HEK293 (cell line): ENCODE measurements at regions not wholly inside any gene's neighbourhood (a gene's known extent, or its start where the extent isn't known, plus 50 kb on each side); places are given as distances from the start of the nearest gene placed in this dataset.

Experiments used
- CTCF ChIA-PET: fragments of 350-600 bp; formaldehyde crosslinking; extraction: SDS; loops from one replicate; lab custom pipeline; 2021; ENCODE audit warnings: antibody characterized with exemption; lab: Yijun Ruan, JAX
- POLR2A ChIA-PET: fragments of 300-600 bp; formaldehyde crosslinking; extraction: SDS; loops from one replicate; lab custom pipeline; 2020; ENCODE audit warnings: antibody characterized with exemption, inconsistent platforms; lab: Yijun Ruan, JAX
- H3K27ac ChIP-seq: fragments of 200-500 bp; sonication (Bioruptor generic); 2 replicates; pipeline ENCODE4 v1.5.1; 2014; ENCODE audit warnings: low read depth, low read length, control low read depth, inconsistent platforms; ENCODE audit errors: extremely low read depth
- H3K36me3 ChIP-seq, 2 experiments: fragments of 200-500 bp in 1 of 2; sonication (Bioruptor generic) in 1 of 2; 1 replicate in 1 of 2; 2 replicates in 1 of 2; pipeline ENCODE4 v1.5.1; 2014 to 2017; ENCODE audit warnings: inconsistent platforms in 2 of 2, low read length in 2 of 2; ENCODE audit not compliant: control insufficient read depth in 2 of 2, insufficient read depth in 1 of 2
- H3K4me1 ChIP-seq: fragments of 200-500 bp; sonication (Bioruptor generic); 2 replicates; pipeline ENCODE4 v1.5.1; 2014; ENCODE audit warnings: mild to moderate bottlenecking, low read length, inconsistent platforms; ENCODE audit not compliant: control insufficient read depth, insufficient read depth
- H3K4me3 ChIP-seq: 2 replicates; pipeline ENCODE4 v1.5.1; 2011; ENCODE audit warnings: low read depth, mild to moderate bottlenecking, control low read depth, low read length, moderate library complexity
- H3K9me3 ChIP-seq: fragments of 200-500 bp; sonication (Bioruptor generic); 2 replicates; pipeline ENCODE4 v1.5.1; 2014; ENCODE audit warnings: low read depth, low read length, inconsistent platforms; ENCODE audit not compliant: control insufficient read depth, insufficient read depth
- MZF1 ChIP-seq: fragments of 450-650 bp; formaldehyde crosslinking; IDR thresholded peaks from 2 replicates; pipeline ENCODE4 v1.5.1; 2017; ENCODE audit warnings: missing biosample characterization, missing genetic modification characterization, borderline replicate concordance
- SETDB1 ChIP-seq: IDR thresholded peaks from one replicate; pipeline ENCODE4 v1.6.1; 2017; ENCODE audit warnings: mild to moderate bottlenecking, low read length, moderate library complexity, mixed read lengths; ENCODE audit not compliant: insufficient read length
- SP3 ChIP-seq: fragments of 450-650 bp; formaldehyde crosslinking; IDR thresholded peaks from 2 replicates; pipeline ENCODE4 v1.5.1; 2016; ENCODE audit warnings: missing biosample characterization, missing genetic modification characterization
- TCF7L2 ChIP-seq: IDR thresholded peaks from 2 replicates; pipeline ENCODE4 v1.6.1; 2011; ENCODE audit warnings: low read depth, mild to moderate bottlenecking, inconsistent platforms, low read length, moderate library complexity, borderline replicate concordance
- ZBTB1 ChIP-seq: fragments of 450-650 bp; formaldehyde crosslinking; IDR thresholded peaks from 2 replicates; pipeline ENCODE4 v1.5.1; 2016; ENCODE audit warnings: missing biosample characterization, missing genetic modification characterization
- ZFP3 ChIP-seq: fragments of 450-650 bp; formaldehyde crosslinking; IDR thresholded peaks from 2 replicates; pipeline ENCODE4 v1.5.1; 2016; ENCODE audit warnings: low read depth, missing biosample characterization, missing genetic modification characterization
- ZNF138 ChIP-seq: fragments of 450-650 bp; formaldehyde crosslinking; IDR thresholded peaks from 2 replicates; pipeline ENCODE4 v1.5.1; 2016; ENCODE audit warnings: missing biosample characterization, missing genetic modification characterization, borderline replicate concordance
- ZNF202 ChIP-seq: fragments of 450-650 bp; formaldehyde crosslinking; IDR thresholded peaks from 2 replicates; pipeline ENCODE4 v1.5.1; 2016; ENCODE audit warnings: missing biosample characterization, missing genetic modification characterization, borderline replicate concordance
- ZNF223 ChIP-seq: fragments of 450-650 bp; formaldehyde crosslinking; IDR thresholded peaks from 2 replicates; pipeline ENCODE4 v1.5.1; 2016; ENCODE audit warnings: missing biosample characterization, missing genetic modification characterization
- ZNF23 ChIP-seq: fragments of 450-650 bp; formaldehyde crosslinking; IDR thresholded peaks from 2 replicates; pipeline ENCODE4 v1.5.1; 2016; ENCODE audit warnings: missing biosample characterization, missing genetic modification characterization, borderline replicate concordance
- ZNF280D ChIP-seq: fragments of 450-650 bp; formaldehyde crosslinking; IDR thresholded peaks from 2 replicates; pipeline ENCODE4 v1.5.1; 2016; ENCODE audit warnings: missing biosample characterization, missing genetic modification characterization
- ZNF473 ChIP-seq: fragments of 450-650 bp; formaldehyde crosslinking; IDR thresholded peaks from 2 replicates; pipeline ENCODE4 v1.5.1; 2017; ENCODE audit warnings: missing biosample characterization, missing genetic modification characterization
- ZNF513 ChIP-seq: fragments of 450-650 bp; IDR thresholded peaks from 2 replicates; pipeline ENCODE4 v1.5.1; 2018; ENCODE audit warnings: missing biosample characterization, missing genetic modification characterization
- ZNF548 ChIP-seq: fragments of 450-650 bp; formaldehyde crosslinking; IDR thresholded peaks from 2 replicates; pipeline ENCODE4 v1.5.1; 2016; ENCODE audit warnings: missing biosample characterization, missing genetic modification characterization
- ZNF747 ChIP-seq: fragments of 450-650 bp; formaldehyde crosslinking; IDR thresholded peaks from 2 replicates; pipeline ENCODE4 v1.5.1; 2016; ENCODE audit warnings: missing biosample characterization, missing genetic modification characterization
- ZNF843 ChIP-seq: fragments of 450-650 bp; formaldehyde crosslinking; IDR thresholded peaks from 2 replicates; pipeline ENCODE4 v1.5.1; 2016; ENCODE audit warnings: missing biosample characterization, missing genetic modification characterization
- TF ChIP-seq, protein P1 (sequence below): fragments of 450-650 bp; formaldehyde crosslinking; IDR thresholded peaks from 2 replicates; pipeline ENCODE4 v1.5.1; 2017; ENCODE audit warnings: missing biosample characterization, missing genetic modification characterization

- TF ChIP-seq, protein P1, sequence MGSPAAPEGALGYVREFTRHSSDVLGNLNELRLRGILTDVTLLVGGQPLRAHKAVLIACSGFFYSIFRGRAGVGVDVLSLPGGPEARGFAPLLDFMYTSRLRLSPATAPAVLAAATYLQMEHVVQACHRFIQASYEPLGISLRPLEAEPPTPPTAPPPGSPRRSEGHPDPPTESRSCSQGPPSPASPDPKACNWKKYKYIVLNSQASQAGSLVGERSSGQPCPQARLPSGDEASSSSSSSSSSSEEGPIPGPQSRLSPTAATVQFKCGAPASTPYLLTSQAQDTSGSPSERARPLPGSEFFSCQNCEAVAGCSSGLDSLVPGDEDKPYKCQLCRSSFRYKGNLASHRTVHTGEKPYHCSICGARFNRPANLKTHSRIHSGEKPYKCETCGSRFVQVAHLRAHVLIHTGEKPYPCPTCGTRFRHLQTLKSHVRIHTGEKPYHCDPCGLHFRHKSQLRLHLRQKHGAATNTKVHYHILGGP (tag by site-specific recombination), result no peak
- TF ChIP-seq ZNF548 (tag by site-specific recombination) (no peak), ZFP3 (tag by site-specific recombination) (no peak), MZF1 (no peak), ZNF513 (tag by site-specific recombination) (no peak), ZNF202 (tag by site-specific recombination) (no peak), TCF7L2 (no peak)
These were observed 202.3 kb upstream of the KCTD7 start (continued) for GRCh38 chr7:66426332-66426731.

DNA sequence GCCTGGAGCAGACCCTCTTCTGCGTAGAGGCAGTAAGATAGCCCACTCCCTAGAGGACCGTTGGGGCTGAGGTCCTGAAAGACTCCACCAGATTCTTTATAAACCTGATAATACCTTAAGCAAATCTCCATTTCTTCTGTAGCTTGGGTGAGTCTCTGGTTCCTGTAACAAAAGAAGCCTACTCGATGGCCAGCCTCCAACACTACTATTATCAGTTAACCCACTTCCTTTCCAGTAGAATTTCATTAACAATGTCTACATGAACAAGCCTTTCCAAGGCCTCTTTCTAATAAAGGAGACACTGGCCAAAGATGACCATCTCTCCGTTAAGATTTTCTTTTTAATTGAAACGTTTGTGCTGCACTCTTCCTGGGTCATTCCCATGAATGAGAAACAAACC is 201.7 kb upstream of the KCTD7 start:
- Histone ChIP-seq H3K27ac (no peak overlapping the region), H3K36me3 (no peaks in the 10 kb centered on the region), H3K4me3 (no peak overlapping the region), H3K4me1 (no peaks in the 10 kb centered on the region), H3K9me3 (no peaks in the 10 kb centered on the region)
- CTCF ChIA-PET, result no interaction called here
- POLR2A ChIA-PET, result no interaction called here
- no peak for TF ChIP-seq ZNF223 (tag by site-specific recombination)
- no peak for TF ChIP-seq ZBTB1 (tag by site-specific recombination)

DNA sequence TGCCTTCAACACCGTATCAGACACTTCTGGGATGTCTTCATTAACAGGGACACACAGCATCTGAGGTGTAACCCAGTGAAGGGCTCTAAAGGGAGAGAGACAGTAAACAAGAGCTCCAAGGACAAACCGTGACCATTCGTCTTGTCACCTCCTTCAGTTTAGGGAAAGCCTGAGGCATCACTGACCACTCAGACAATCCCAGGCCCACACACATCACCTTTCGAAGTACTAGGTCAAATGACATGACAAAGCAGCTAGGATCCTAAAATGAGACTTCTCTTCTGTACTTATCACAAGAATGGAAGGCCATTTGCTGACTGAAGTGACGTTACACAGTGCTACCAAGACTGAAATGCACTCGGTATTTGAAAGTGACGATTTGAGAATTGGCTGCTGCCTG is 200.7 kb upstream of the KCTD7 start:
- Histone ChIP-seq H3K9me3 (no peaks in the 10 kb centered on the region), H3K36me3 (no peaks in the 10 kb centered on the region; a peak in 1 of 3 replicates), H3K4me3 (no peak overlapping the region), H3K27ac (no peak overlapping the region), H3K4me1 (no peaks in the 10 kb centered on the region)
- POLR2A ChIA-PET, result no interaction called here
- no peak for TF ChIP-seq ZNF843
- no peak for TF ChIP-seq ZNF747 (tag by site-specific recombination)
- no peak for TF ChIP-seq ZNF23
- no peak for TF ChIP-seq ZNF138 (tag by site-specific recombination)
- CTCF ChIA-PET, result interaction anchor here (1.0 kb wide), 1 partner anchor 14 kb away, joined by 4 read pairs; no protein-coding TSS in a partner anchor

GRCh38 chr7:66429498-66430163 is 199.1 kb upstream of the KCTD7 start:
- no peaks in the 10 kb centered on the region for H3K9me3 ChIP-seq
- no peaks in the 10 kb centered on the region; a peak in 1 of 3 replicates for H3K36me3 ChIP-seq
- H3K4me1 ChIP-seq, result no peaks in the 10 kb centered on the region
- CTCF ChIA-PET, result interaction anchor here (0.6 to 1.6 kb wide), 3 partner anchors 16 to 873 kb away, joined by 3 to 5 read pairs (median 3); no protein-coding TSS in a partner anchor
- no peak overlapping the region for H3K27ac ChIP-seq
- H3K4me3 ChIP-seq, result no peak overlapping the region
- TF ChIP-seq ZNF473 (no peak), ZNF280D (tag by site-specific recombination) (no peak), ZNF138 (tag by site-specific recombination) (no peak), SP3 (tag by site-specific recombination) (no peak), SETDB1 (no peak)
- POLR2A ChIA-PET, result interaction anchor here (0.5 to 1.6 kb wide), 2 partner anchors 225 to 395 kb away, joined by 4 to 10 read pairs; partner anchors contain the start of gene TPST1
